Activated CD4-positive, alpha-beta memory T cell treated with anti-CD3 and anti-CD28 coated beads, Interleukin-2, amount 10 ng/mL, durations not matched to agents 7 days and 5 days (primary cell): ENCODE measurements at regions not wholly inside any gene's neighbourhood (a gene's known extent, or its start where the extent isn't known, plus 50 kb on each side); places are given as distances from the start of the nearest gene placed in this dataset.

Experiments
- CTCF ChIA-PET: fragments of 350-600 bp; sonication (Branson Sonifier 250); formaldehyde crosslinking; loops from one replicate; lab custom pipeline; 2021; ENCODE audit warnings: antibody characterized with exemption, inconsistent platforms; lab: Charles Lee
- POLR2A ChIA-PET: fragments of 350-600 bp; sonication (Branson Sonifier 250); formaldehyde crosslinking; loops from one replicate; lab custom pipeline; 2021; ENCODE audit warnings: antibody characterized with exemption; lab: Charles Lee
- DNase-seq: peaks from one replicate; pipeline ENCODE4 v3.0.0-alpha.2; 2020
- H3K27ac Mint-ChIP-seq: one replicate; pipeline ENCODE4 v1.8.0; 2021; ENCODE audit warnings: mild to moderate bottlenecking, mixed read lengths
- H3K27me3 Mint-ChIP-seq: one replicate; pipeline ENCODE4 v1.8.0; 2021; ENCODE audit warnings: mixed read lengths
- H3K36me3 Mint-ChIP-seq: one replicate; pipeline ENCODE4 v1.8.0; 2021; ENCODE audit warnings: low read depth, mixed read lengths
- H3K4me1 Mint-ChIP-seq: one replicate; pipeline ENCODE4 v1.8.0; 2021; ENCODE audit warnings: mixed read lengths
- H3K4me3 Mint-ChIP-seq: one replicate; pipeline ENCODE4 v1.8.0; 2021; ENCODE audit warnings: mild to moderate bottlenecking, mixed read lengths
- H3K9me3 Mint-ChIP-seq: one replicate; pipeline ENCODE4 v1.8.0; 2021; ENCODE audit warnings: mixed read lengths

DNA sequence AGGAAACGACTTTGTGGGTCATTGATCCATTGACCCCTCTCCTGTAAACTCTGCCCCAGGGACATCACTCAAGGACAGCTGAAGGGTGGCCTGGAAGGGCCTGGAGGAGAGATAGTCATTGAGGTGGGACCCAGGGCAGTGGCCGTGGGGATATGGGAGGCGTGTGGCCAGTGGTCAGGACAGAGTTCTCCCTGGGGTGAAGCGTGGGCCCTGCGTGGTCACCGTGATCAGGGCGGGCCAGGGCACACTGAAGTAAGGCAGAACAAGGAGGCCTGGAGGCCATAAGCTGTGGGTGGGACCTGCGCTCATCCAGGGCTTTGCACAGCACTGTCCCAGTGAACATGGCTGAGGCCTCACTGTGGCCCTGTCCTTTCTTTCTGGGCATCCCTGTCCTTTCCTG is 177.9 kb downstream of the ZNF248 start:
- CTCF ChIA-PET, result no interaction called here

DNA sequence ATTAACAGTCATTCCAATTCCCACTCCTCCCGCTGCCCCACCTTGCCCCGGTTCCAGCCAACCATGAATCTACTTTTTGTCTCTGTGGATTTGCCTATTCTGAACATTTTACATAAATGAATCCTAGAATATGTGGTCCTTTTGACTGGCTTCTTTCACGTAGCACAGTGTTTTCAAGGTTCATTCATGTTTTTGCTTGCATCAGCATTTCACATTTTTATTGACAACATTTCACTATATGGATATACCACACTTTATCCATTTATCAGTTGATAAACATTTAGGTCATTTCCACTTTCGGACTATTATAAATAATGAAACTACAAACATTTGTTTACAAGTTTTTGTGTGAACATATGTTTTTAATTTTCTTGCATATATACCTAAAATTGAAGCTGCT is 182.0 kb downstream of the ZNF248 start:
- no peaks in the 10 kb centered on the region for H3K4me1 Mint-ChIP-seq
- H3K27me3 Mint-ChIP-seq, result no peaks in the 10 kb centered on the region
- H3K36me3 Mint-ChIP-seq, result no peaks in the 10 kb centered on the region
- ChIA-PET POLR2A (no interaction called here), CTCF (no interaction called here)
- H3K9me3 Mint-ChIP-seq, result peaks cover 13% of the 10 kb centered on the region
- no peak overlapping the region for H3K4me3 Mint-ChIP-seq
- no peak overlapping the region for H3K27ac Mint-ChIP-seq
- DNase-seq, result no peak

More for the DNA sequence above, 177.9 kb downstream of the ZNF248 start:
- POLR2A ChIA-PET, result no interaction called here
- H3K9me3 Mint-ChIP-seq, result peaks cover 32% of the 10 kb centered on the region
- no peaks in the 10 kb centered on the region for H3K4me1 Mint-ChIP-seq
- H3K36me3 Mint-ChIP-seq, result no peaks in the 10 kb centered on the region
- DNase-seq, result no peak
- H3K27me3 Mint-ChIP-seq, result no peaks in the 10 kb centered on the region
- no peak overlapping the region for H3K4me3 Mint-ChIP-seq
- no peak overlapping the region for H3K27ac Mint-ChIP-seq

DNA sequence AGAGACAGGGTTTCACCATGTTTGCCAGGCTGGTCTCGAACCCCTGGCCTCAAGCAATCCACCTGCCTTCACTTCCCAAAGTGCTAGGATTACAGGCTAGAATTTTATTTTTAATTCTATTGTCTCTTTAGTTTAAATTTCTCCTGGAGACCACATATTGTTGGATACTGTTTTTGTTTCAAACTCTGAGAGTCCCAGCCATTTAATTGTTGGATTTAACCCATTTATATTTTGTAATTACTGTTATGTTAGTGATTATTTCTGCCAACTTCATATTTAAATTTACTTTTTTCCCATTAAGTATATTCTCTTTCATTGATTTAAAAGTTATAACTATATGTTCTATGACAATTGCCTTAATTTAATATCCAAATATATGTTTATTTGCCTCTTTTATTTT is 185.6 kb downstream of the ZNF248 start:
- ChIA-PET CTCF (no interaction called here), POLR2A (no interaction called here)
- Mint-ChIP-seq H3K4me3 (no peak overlapping the region), H3K9me3 (peaks cover 9% of the 10 kb centered on the region), H3K27me3 (no peaks in the 10 kb centered on the region), H3K36me3 (no peaks in the 10 kb centered on the region), H3K4me1 (no peaks in the 10 kb centered on the region), H3K27ac (no peak overlapping the region)
- no peak for DNase-seq

DNA sequence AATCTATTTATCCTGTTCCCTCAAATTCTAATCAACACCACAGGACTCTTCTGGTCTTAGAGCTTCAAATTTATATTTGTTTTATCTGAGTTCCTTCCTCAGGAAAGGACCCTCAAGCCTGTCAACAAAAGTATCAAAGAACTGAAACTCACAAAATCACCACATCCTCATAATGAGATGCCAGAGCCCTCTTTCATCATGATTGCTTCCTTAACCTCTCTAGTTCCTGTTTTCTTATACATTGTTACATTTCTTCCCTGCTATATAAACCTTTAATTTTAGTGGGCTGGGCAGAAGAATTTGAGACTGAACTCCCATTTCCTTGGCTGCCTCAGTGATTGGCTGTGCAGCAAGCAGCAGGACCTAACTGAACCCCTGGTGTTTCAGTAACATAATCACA is 189.7 kb downstream of the ZNF248 start:
- no peaks in the 10 kb centered on the region for H3K4me1 Mint-ChIP-seq
- no peaks in the 10 kb centered on the region for H3K27me3 Mint-ChIP-seq
- peaks cover 17% of the 10 kb centered on the region for H3K9me3 Mint-ChIP-seq
- H3K4me3 Mint-ChIP-seq, result no peak overlapping the region
- H3K27ac Mint-ChIP-seq, result no peak overlapping the region
- CTCF ChIA-PET, result no interaction called here
- no peak for DNase-seq
- no peaks in the 10 kb centered on the region for H3K36me3 Mint-ChIP-seq
- POLR2A ChIA-PET, result no interaction called here

DNA sequence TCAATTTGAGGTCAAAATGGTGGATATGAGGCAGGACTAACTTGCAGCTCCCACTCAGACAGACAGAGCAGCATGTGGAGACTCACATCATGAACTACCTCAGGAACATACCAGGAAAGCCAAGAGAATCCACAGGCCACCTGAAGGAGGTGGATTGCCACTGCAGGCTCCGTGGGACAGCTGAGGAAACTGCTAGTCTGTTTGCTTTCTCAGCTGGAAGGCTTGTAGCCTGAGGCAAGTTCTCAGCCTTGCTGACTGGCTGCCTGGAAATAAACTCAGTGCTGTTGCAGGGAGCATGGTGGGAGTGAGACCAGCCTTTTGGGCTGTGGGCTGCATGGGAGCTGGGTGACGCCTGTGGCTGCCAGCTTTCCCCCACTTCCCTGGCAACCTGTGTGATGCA is 202.9 kb downstream of the ZNF248 start:
- peaks cover 32% of the 10 kb centered on the region for H3K9me3 Mint-ChIP-seq
- H3K4me1 Mint-ChIP-seq, result no peaks in the 10 kb centered on the region
- no peak overlapping the region for H3K27ac Mint-ChIP-seq
- ChIA-PET POLR2A (no interaction called here), CTCF (no interaction called here)
- H3K27me3 Mint-ChIP-seq, result no peaks in the 10 kb centered on the region
- H3K36me3 Mint-ChIP-seq, result no peaks in the 10 kb centered on the region
- no peak for DNase-seq
- no peak overlapping the region for H3K4me3 Mint-ChIP-seq

DNA sequence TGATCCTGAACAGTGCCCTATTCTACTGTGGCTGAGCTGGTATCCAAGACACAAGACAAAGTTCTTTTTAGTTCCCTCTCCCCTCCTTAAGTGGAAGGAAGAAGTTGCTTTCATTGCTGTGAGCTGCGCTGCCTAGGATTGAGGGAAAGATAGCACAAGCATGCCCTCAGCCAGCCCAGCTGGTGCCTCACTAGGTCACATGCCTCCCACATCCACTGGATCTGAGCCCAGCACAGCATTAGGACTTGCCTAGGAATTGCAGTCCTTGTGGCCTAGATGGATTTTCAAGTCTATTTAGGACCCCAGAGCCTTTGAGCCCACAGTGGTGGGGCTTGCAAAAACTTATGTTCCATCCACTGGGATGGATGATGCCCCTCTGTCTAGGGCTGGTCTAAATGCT is 214.2 kb downstream of the ZNF248 start:
- no peaks in the 10 kb centered on the region for H3K4me1 Mint-ChIP-seq
- no peak overlapping the region for H3K27ac Mint-ChIP-seq
- no peak overlapping the region for H3K4me3 Mint-ChIP-seq
- H3K27me3 Mint-ChIP-seq, result no peaks in the 10 kb centered on the region
- ChIA-PET POLR2A (no interaction called here), CTCF (no interaction called here)
- H3K36me3 Mint-ChIP-seq, result no peaks in the 10 kb centered on the region
- no peak for DNase-seq
- peaks cover 16% of the 10 kb centered on the region for H3K9me3 Mint-ChIP-seq

DNA sequence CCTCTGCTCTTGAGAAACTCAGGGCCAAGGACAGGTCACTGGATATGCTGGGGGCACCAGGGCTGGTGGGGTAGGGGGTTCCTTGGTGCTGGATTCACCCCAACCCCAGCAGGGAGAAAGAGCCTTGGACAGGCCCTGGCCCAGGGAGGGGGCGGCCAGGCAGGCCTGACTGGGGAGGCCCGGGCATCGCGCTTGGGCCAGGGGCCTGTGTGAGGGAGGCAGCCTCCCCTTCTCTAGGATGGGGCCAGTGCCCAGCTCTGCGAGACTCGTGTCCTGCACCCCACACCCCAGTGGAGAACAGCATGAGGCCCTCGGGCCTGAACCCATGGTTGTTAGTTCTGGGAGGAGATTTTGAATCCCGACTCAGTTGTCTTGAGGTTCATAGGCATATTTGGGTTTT is 217.1 kb downstream of the ZNF248 start:
- POLR2A ChIA-PET, result no interaction called here
- H3K4me3 Mint-ChIP-seq, result no peak overlapping the region
- DNase-seq, result no peak
- no peak overlapping the region for H3K27ac Mint-ChIP-seq
- H3K9me3 Mint-ChIP-seq, result peaks cover 32% of the 10 kb centered on the region
- H3K36me3 Mint-ChIP-seq, result no peaks in the 10 kb centered on the region
- H3K4me1 Mint-ChIP-seq, result no peaks in the 10 kb centered on the region
- CTCF ChIA-PET, result no interaction called here
- no peaks in the 10 kb centered on the region for H3K27me3 Mint-ChIP-seq

DNA sequence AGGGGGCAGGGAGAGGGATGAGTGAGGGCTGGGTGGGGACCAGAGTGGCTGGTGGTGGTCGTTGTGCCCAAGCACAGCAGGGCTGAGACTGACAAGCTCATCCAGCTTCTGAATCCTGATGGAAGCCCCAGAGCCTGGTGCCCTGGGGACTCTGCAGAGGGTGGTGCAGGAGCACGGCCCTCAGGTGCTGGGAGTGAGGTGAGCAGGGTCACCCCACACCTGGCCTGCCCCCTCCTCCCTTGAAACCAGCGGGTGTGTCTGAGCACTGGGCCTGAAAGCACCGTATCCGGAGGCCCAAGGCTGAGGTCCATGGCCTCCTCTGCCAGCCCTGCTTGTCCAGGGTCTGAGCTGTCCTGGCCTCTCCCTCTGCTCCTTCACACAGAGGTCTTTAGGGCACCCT is 218.2 kb downstream of the ZNF248 start:
- H3K36me3 Mint-ChIP-seq, result no peaks in the 10 kb centered on the region
- DNase-seq, result no peak
- peaks cover 35% of the 10 kb centered on the region for H3K9me3 Mint-ChIP-seq
- no peaks in the 10 kb centered on the region for H3K4me1 Mint-ChIP-seq
- no peak overlapping the region for H3K27ac Mint-ChIP-seq
- no peak overlapping the region for H3K4me3 Mint-ChIP-seq
- ChIA-PET CTCF (no interaction called here), POLR2A (no interaction called here)
- no peaks in the 10 kb centered on the region for H3K27me3 Mint-ChIP-seq

DNA sequence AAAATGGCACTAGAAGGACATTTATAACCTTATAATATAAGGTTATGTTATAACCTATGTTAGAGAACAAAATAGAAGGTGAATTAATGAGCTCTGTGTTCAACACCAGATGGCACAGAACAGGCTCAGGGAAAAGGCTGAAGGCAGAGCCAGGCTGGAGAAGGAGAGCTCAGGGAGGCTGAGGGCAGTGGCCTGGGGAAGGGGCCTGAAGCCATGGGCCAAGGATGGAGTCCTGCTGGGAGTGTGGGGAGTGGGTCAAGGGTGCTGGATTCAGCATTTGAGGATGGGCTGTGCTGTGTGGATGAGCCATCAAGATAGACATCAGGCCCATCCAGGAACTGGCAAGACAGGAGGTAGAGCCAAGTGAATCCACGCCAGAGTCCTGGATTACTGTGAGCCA is 218.8 kb downstream of the ZNF248 start:
- Mint-ChIP-seq H3K27ac (no peak overlapping the region), H3K27me3 (no peaks in the 10 kb centered on the region), H3K4me1 (no peaks in the 10 kb centered on the region), H3K36me3 (no peaks in the 10 kb centered on the region), H3K4me3 (no peak overlapping the region), H3K9me3 (peaks cover 35% of the 10 kb centered on the region)
- CTCF ChIA-PET, result no interaction called here
- no peak for DNase-seq
- POLR2A ChIA-PET, result no interaction called here

DNA sequence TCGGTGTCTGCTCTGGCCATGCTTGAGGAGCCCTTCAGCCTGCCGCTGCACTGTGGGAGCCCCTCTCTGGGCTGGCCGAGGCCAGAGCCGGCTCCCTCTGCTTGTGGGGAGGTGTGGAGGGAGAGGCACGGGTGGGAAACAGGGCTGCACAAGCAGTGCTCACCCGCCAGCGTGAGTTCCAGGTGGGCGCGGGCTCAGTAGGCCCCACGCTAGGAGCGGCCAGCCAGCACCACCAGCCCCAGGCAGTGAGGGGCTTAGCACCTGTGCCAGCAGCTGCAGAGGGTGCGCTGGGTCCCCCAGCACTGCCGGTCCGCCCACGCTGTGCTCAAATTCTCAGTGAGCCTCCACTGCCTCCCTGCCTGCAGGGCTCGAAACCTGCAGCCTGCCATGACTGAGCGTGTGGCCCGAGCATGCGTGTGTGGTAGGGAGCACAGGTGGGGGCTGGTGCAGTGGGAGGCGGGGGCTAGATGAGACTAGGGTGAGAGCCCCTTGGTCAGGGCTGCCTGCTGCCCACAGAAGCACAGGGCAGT is 223.0 kb downstream of the ZNF248 start:
- Mint-ChIP-seq H3K36me3 (no peaks in the 10 kb centered on the region), H3K4me3 (no peak overlapping the region), H3K9me3 (peaks cover 33% of the 10 kb centered on the region), H3K4me1 (no peaks in the 10 kb centered on the region), H3K27me3 (no peaks in the 10 kb centered on the region), H3K27ac (no peak overlapping the region)
- no peak for DNase-seq
- CTCF ChIA-PET, result no interaction called here
- POLR2A ChIA-PET, result no interaction called here

DNA sequence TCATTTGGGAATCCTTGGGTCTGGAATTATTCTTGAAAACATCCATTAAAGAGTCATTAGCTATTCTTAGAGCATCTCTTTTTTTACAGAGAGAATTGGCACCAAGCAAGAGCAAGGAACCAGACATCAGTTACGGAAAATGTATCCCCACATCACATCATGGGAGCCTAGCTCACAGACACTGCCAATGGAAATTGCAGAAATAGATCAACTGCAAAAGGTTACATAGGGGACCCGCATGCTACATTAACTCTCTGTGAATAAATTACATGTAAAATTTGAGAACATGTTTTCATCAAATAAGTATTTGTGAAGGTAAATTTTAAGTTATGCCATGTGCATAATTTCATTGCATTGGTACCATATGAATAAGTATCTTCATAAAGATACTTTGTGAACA is 224.8 kb downstream of the ZNF248 start:
- ChIA-PET CTCF (no interaction called here), POLR2A (no interaction called here)
- Mint-ChIP-seq H3K9me3 (peaks cover 27% of the 10 kb centered on the region), H3K4me3 (no peak overlapping the region), H3K27ac (no peak overlapping the region), H3K27me3 (no peaks in the 10 kb centered on the region), H3K4me1 (no peaks in the 10 kb centered on the region), H3K36me3 (no peaks in the 10 kb centered on the region)
- DNase-seq, result no peak

DNA sequence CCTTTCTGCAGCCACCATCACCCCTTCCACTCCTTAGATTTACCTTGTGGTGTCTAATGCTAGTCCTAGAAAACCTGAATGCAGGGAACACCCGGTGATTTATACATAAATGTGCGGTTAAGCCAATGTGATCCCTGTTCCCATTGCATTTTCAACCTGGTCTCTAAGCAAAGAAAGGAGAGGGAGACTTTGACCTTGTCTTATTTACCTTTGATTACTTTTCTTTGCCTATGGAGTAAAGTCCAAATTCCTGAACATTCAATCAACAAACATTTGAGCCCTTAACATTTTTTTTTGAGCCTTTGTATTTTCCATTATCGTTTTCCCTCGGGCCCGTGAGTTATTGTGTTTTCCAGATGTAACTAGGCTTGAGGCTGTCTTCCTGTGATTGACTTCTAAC is 233.9 kb downstream of the ZNF248 start:
- H3K27ac Mint-ChIP-seq, result no peak overlapping the region
- DNase-seq, result no peak
- H3K4me3 Mint-ChIP-seq, result no peak overlapping the region
- CTCF ChIA-PET, result no interaction called here
- no peaks in the 10 kb centered on the region for H3K4me1 Mint-ChIP-seq
- no peaks in the 10 kb centered on the region for H3K36me3 Mint-ChIP-seq
- H3K27me3 Mint-ChIP-seq, result no peaks in the 10 kb centered on the region
- POLR2A ChIA-PET, result no interaction called here
- H3K9me3 Mint-ChIP-seq, result peaks cover 20% of the 10 kb centered on the region

DNA sequence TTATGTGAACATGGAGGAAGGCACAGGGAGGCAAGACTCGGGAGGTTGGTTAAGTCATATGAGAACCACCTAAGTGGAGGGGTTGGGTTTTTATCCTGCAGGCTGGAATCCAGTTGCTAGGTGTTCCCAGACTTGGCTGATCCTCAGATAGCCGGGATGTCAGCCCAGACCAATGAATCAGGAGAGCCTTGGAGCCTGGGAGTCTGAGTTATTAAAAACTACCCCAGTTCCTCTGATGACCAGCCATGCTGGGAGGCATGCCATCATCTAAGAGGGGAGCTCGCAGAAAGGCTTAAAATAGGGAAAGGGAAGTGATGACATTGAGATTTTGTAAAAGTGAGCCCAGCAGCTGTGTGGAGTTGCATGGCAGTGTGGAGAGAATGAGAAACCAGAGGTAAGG is 238.1 kb downstream of the ZNF248 start:
- DNase-seq, result no peak
- H3K27ac Mint-ChIP-seq, result no peak overlapping the region
- no peaks in the 10 kb centered on the region for H3K27me3 Mint-ChIP-seq
- ChIA-PET CTCF (no interaction called here), POLR2A (no interaction called here)
- no peaks in the 10 kb centered on the region for H3K36me3 Mint-ChIP-seq
- no peaks in the 10 kb centered on the region for H3K4me1 Mint-ChIP-seq
- peaks cover 27% of the 10 kb centered on the region for H3K9me3 Mint-ChIP-seq
- no peak overlapping the region for H3K4me3 Mint-ChIP-seq

DNA sequence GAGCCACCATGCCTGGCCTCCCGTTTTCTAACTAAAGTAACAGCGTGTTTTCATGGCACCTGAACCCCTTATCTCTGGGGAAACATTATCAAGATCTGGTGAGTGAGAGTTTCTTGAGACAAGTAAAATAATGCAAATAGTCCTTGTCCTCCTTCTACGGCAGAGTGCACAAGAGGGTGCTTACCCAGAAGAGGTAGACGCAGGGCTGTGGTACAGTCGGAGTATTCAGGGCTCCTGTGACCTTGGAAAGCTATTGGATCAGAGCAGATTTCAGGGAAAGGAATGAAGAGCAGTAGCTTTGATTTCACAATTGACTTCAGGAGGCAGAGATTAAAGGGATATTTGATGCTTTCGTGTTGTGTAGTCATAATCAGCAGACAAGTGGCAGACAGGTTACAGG is 269.1 kb downstream of the ZNF248 start:
- CTCF ChIA-PET, result no interaction called here
- H3K4me1 Mint-ChIP-seq, result no peaks in the 10 kb centered on the region
- peaks cover 27% of the 10 kb centered on the region for H3K9me3 Mint-ChIP-seq
- DNase-seq, result no peak
- POLR2A ChIA-PET, result no interaction called here
- H3K27ac Mint-ChIP-seq, result no peak overlapping the region
- H3K27me3 Mint-ChIP-seq, result no peaks in the 10 kb centered on the region
- H3K4me3 Mint-ChIP-seq, result no peak overlapping the region
- H3K36me3 Mint-ChIP-seq, result no peaks in the 10 kb centered on the region

DNA sequence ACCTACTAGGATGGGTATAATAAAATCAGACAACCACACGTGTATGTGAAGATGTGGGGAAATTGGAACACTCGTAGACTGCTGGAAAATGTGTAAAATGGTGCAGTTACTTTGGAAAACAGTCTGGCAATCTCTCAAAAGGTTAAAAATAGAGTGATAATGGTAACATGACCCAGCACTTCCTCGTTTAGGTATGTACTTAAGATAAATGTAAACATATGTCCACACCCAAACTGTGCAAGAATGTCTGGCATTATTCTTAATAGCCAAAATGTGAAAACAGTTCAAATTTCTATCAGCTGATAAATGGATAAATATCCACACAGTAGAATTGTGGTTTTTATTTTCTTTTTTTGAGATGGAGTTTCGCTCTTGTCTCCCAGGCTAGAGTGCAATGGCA is 272.8 kb downstream of the ZNF248 start:
- H3K4me3 Mint-ChIP-seq, result no peak overlapping the region
- ChIA-PET CTCF (no interaction called here), POLR2A (no interaction called here)
- no peaks in the 10 kb centered on the region for H3K36me3 Mint-ChIP-seq
- no peak for DNase-seq
- no peak overlapping the region for H3K27ac Mint-ChIP-seq
- no peaks in the 10 kb centered on the region for H3K27me3 Mint-ChIP-seq
- H3K4me1 Mint-ChIP-seq, result no peaks in the 10 kb centered on the region
- H3K9me3 Mint-ChIP-seq, result peaks cover 16% of the 10 kb centered on the region
